GM18507 (cell line): ENCODE measurements at regions not wholly inside any gene's neighbourhood (a gene's known extent, or its start where the extent isn't known, plus 50 kb on each side); places are given as distances from the start of the nearest gene placed in this dataset.
"Not testable (repeated sequence)": the region's sequence is repeated elsewhere in the genome, so short reads cannot be mapped to it uniquely, and the experiment has no call there.

ENCODE experiments used
- DNase-seq: peaks from one replicate; pipeline ENCODE4 v3.0.0; 2011; ENCODE audit warnings: low read depth; ENCODE audit not compliant: insufficient read length; ENCODE audit errors: extremely low spot score
- FAIRE-seq: peaks from 2 replicates; lab custom pipeline; 2011; peaks lifted over from hg19 to GRCh38; lab: Jason Lieb, UNC

DNA sequence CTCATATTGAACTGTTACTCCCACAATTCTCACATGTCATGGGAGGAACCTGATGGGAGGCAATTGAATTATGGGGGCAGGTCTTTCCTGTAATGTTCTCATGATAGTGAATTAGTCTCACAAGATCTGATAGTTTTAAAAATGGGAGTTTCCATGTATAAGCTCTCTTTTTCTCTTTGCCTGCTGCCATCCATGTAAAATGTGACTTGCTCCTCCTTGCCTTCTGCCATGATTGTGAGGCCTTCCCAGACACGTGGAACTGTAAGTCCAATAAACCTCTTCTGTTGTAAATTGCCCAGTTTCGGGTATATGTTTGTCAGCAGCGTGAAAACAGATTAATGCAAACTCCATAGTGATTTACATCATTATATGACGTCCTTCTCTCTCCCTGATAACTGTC, 759.7 kb upstream of the RGS18 start:
- DNase-seq (no peak), FAIRE-seq (no peak)

GRCh38 chr1:191405417-191405816, 752.8 kb upstream of the RGS18 start:
- DNase-seq (no peak), FAIRE-seq (no peak)

DNA sequence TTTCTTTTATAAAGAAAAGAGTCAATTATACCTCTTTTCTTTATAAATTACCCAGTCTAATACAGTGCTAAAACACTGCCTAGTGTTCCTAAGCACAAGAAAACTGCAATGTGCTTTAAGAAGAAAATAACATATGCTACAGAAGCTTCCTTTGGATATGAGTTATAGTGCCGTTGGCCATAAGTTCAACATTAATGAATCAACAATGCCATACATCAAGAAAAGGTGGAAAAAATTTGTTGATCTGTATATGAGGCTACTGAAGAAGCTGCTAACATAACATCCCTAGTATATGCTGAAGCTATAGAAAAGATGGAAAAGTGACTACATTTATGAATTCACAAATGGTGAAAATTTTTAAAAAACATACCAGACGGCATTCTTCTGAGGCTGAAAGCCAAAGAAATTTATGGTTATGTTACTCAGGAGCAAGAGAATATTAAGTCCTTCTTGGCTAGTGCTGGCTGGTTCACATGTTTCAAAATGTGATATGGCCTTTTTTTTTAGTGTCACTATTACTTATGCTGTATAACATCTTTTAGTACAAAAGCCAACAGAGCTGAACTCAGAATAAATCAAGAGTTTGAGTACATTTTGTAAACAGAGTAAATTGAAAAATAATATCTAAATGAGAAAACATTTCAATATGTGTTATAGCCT, 743.2 kb upstream of the RGS18 start:
- no peak for FAIRE-seq
- DNase-seq, result no peak

DNA sequence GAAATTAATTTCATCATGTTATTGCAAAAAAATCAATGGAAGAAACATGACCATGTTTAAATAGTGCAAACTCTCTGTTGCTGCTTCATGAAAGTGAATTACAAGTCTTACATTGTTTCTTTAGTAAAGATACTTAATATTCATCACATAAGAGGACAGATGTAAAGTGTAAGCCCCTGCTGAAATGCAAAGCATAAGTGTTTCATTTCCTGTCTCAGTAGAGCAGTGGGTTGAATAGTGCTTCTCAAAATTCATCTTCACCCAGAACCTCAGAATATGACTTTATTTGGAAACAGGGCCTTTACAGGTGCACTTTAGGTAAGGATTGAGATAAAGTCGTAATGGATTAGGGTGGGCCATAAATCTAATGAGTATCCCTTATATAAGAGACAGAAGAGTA, 738.4 kb upstream of the RGS18 start:
- FAIRE-seq (no peak), DNase-seq (no peak)

GRCh38 chr1:191427593-191427992, 730.7 kb upstream of the RGS18 start:
- no peak for DNase-seq
- no peak for FAIRE-seq

DNA sequence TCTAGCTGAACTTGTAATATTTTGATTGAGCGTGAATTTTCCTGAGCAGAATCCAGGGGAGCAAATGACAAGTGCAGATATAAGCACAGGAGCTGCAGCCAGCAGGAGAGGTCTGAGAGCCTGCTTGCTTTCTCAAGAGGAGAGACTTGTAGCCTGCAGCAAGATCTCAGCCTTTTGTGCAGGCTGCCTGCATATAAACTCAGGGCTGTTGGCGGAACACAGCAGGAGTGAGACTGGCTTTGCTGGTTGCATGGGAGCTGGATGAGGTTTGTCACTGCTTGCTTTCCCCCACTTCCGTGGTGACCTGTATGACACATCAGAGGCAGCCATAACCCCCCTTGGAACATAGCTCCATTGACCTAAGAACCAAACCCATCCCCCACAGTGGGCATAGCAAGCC, 725.4 kb upstream of the RGS18 start:
- DNase-seq (no peak), FAIRE-seq (no peak)

- FAIRE-seq (no peak), DNase-seq (no peak)
These were observed 719.3 kb upstream of the RGS18 start for GRCh38 chr1:191438979-191439378.

DNA sequence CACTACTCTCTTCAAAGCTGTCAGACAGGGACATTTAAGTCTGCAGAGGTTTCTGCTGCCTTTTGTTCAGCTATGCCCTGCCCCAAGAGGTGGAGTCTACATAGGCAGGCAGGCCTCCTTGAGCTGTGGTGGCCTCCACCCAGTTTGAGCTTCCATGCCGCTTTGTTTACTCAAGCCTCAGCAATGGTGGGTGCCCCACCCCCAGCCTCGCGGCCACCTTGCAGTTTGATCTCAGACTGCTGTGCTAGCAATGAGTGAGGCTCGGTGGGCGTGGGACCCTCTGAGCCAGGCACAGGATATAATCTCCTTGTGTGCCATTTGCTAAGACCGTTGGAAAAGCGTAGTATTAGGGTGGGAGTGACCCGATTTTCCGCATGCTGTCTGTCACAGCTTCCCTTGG, 710.0 kb upstream of the RGS18 start:
- not testable (repeated sequence) for FAIRE-seq

GRCh38 chr1:191452586-191452985, 705.7 kb upstream of the RGS18 start:
- no peak for FAIRE-seq
- DNase-seq, result no peak

More for the DNA sequence above, 710.0 kb upstream of the RGS18 start:
- DNase-seq, result not testable (repeated sequence)

DNA sequence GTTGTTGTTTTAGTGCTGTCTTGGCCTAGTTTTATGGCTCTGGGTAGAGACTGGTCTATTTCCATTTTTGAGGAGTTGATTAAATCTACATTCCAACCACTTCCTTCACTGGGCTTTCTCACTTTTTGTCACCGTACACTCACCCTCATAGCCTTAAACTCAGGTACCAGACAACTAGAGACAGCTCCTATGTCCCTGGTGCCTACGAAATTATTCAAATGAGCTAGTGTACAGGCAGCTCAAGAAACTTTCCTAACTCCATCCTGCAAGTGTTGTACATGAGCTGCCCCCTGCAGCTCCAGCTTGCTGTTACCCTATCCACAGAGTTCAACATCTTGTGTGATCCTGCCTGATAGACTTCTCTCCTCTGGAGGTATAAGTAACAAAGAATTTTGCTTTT, 704.8 kb upstream of the RGS18 start:
- FAIRE-seq, result no peak
- no peak for DNase-seq

DNA sequence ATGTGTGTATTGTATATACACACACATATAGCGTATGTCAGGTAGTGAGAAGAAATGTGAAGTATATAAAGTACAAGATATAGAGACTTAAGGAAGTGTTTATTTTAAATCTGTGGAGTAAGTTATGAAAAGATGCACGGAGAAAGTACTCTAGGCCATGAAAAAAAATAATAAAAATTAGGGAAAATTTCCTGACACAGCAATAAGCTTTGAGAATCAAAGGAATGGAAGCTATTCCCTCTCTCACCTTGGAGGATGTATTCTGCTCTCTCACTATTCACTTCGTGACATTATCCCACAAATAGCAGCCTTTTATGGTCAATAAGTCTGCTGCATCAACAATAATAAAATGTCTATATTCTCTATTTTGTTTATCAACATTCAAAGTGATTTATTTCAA, 700.4 kb upstream of the RGS18 start:
- DNase-seq (no peak), FAIRE-seq (no peak)

GRCh38 chr1:191460234-191460633, 698.0 kb upstream of the RGS18 start:
- FAIRE-seq, result no peak
- DNase-seq, result no peak

GRCh38 chr1:191483988-191484387, 674.3 kb upstream of the RGS18 start:
- FAIRE-seq (no peak), DNase-seq (no peak)

- DNase-seq, result no peak
- no peak for FAIRE-seq
These were observed 668.0 kb upstream of the RGS18 start for GRCh38 chr1:191490303-191490702.

DNA sequence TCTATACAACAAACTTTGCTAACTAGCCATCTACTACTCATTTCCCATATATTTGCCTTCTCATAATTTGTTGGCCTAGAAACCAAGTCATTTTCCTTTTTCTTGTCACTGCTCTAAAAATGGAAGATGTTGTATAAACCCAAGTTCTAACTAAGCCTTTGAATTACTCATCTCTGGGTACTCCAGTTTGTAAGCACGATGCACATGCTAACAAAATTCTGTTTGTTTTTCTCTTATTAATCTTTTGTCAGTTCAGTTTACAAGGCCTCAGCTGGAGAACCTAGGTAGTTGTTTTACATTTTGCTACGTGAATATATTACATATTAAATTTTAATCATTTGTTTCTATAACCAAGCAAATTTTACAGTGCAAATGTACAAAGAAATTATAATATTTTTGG, 663.2 kb upstream of the RGS18 start:
- FAIRE-seq (no peak), DNase-seq (no peak)

DNA sequence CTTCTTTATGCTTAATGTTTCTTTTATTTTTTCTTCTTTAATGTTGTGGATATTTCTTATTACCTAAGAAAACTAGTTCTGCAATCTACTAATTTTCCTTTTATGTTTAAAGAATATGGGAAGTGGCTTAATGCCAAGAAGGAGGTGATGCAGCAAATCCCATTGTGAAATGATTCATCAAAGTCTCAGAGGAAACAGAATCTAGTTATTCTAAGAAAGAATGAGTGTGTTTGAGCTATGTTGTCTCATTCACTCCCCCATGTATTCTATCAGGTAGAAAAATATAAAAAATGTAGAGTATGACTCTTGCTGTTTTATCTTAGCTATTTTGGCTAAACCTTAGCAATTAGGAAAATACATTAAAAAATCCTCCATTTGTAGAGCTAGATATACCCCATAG, 659.9 kb upstream of the RGS18 start:
- DNase-seq (no peak), FAIRE-seq (no peak)

DNA sequence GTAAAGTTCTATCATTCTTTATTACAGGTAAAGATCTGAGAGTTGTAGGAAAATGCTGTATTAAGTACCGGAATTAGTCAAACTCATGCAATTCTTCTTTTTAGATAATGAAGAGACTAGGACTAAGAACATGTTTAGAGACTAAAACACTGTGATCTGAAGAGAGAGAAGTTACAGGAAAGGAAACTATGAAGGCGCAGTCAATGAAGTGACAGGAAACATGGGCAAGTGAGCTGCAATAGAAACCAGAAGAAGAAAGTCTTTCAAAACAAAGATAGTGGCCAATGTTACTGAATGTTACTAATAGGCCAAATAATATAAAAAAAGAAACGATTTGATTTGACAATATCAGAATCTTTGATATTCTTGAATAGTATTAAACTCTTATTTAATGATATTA, 659.4 kb upstream of the RGS18 start:
- DNase-seq (no peak), FAIRE-seq (no peak)

DNA sequence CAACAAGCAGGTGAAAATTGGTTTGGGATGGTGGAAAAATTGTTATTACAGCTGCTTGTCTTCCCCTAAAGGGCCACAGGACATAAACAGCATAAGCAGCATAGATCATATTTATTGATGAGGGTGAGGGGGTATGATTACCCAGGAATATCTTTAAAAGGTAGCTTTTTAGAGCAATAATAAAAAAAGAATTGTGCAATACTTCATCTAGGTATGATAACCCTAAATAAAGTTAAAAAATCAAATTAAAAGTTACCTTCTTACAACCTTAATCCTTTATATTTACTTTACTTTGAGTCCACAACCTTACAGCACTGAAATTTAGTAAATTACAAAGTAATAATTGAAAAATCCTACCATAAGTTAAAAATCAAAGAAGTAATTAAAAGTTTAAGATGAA, 653.3 kb upstream of the RGS18 start:
- FAIRE-seq (no peak), DNase-seq (no peak)

DNA sequence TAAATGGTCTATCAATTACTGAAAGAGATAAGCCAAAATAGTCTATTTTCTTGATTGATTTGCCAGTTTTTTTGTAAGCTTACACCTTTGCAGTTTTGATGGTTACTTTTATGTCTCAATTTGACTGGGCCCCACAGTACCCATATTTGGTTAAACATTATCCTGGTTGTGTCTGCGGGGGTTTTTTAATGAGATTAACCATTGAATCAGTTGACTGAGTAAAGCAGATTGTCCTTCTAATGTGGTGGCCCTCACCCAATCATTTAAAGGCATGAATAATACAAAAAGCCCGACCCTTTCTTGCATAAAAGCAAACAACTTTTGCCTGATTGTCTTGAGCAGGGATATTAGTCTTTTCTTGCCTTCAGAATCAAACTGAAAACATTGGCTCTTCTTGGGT, 650.0 kb upstream of the RGS18 start:
- FAIRE-seq, result no peak
- DNase-seq, result no peak

DNA sequence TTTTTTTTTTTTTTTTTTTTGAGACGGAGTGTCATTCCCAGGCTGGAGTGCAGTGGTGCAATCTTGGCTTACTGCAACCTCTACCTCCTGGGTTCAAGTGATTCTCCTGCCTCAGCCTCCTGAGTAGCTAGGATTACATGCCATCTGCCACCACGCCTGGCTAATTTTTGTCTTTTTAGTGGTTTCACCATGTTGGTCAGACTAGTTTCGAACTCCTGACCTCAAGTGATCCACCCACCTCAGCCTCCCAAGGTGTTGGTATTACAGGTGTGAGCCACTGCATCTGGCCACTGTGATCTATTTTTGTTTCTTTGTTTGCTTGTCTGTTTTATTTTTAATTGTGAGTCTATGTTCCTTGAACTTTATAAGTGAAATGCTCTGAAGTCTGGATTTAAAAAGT, 646.8 kb upstream of the RGS18 start:
- not testable (repeated sequence) for DNase-seq, FAIRE-seq

GRCh38 chr1:191517826-191518225, 640.4 kb upstream of the RGS18 start:
- DNase-seq (no peak), FAIRE-seq (no peak)

DNA sequence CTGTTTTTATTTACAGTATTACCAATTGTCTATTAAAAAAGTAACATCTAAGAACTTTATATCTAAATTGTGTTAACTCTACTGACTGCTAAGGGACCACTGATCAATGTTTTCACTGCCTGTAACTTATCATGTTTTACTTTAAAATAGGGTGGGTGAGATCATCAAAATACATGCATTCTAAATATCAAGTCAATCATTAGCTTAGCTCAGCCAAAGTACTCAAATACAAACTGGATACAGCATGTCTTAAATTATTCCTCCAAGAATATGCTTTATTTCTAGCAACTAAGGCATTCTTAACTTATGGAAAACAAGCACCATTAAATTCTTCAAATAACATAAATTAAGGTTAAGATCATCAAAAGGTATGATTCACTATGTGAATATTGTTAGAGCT, 638.7 kb upstream of the RGS18 start:
- FAIRE-seq (no peak), DNase-seq (no peak)
